Adrenal gland (tissue), 5 donors: ENCODE measurements at regions not wholly inside any gene's neighbourhood (a gene's known extent, or its start where the extent isn't known, plus 50 kb on each side); places are given as distances from the start of the nearest gene placed in this dataset.

Source experiments
- CTCF ChIP-seq, 6 experiments: fragments of 450-650 bp in 4 of 6; fragments of 200-600 bp in 2 of 6; sonication (generic) in 1 of 6; IDR thresholded peaks; 1 replicate in 5 of 6; 2 replicates in 1 of 6; pipeline versions ENCODE4 v1.5.1 to v1.8.0; 2016 to 2021; ENCODE audit warnings: antibody characterized with exemption in 6 of 6, mild to moderate bottlenecking in 2 of 6, moderate library complexity in 1 of 6
- POLR2A ChIP-seq, 2 donors: fragments of 450-650 bp; IDR thresholded peaks; one replicate each; pipeline ENCODE4 v1.6.1; 2017; ENCODE audit warnings: antibody characterized with exemption in 2 of 2, mild to moderate bottlenecking in 2 of 2, moderate library complexity in 1 of 2
- donor health status: DM: no; HTN: no; CAD: no.

GRCh38 chr11:92671081-92671480 lies 298.4 kb upstream of the MTNR1B start:
- TF ChIP-seq CTCF (IDR thresholded peaks at IDR 0.05) (no peak), POLR2A (IDR thresholded peaks at IDR 0.05) (no peak)
